ENCODE measurements at regions not wholly inside any gene's neighbourhood (a gene's known extent, or its start where the extent isn't known, plus 50 kb on each side); places are given as distances from the start of the nearest gene placed in this dataset.

DNA sequence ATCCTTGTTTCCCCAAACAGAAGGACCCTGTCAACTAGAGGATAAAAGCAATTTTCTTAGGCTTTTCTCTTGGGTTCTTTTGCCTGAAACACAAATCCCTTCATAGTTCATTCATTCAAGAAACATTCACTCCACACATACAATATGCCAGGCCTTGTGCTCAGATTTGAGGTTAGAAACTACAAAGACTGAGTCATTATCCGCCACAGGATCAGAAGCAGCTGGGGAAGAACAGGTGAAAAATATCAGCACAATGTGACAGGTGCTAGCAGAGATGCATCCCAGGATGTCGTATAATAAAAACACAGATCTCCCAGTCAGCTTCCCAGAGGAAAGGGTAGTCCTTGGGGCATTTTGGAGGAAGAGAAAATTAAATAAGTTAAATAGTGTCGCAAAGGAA lies 172.4 kb downstream of the LRATD1 start:
- intact Hi-C loops (cut with DNase I): no loop called here
- Histone ChIP-seq H3K27me3 (ENCODE audit: low read depth) (no peaks in the 10 kb centered on the region), H3K4me1 (no peaks in the 10 kb centered on the region), H3K36me3 (no peaks in the 10 kb centered on the region), H3K27ac (no peak overlapping the region), H3K9me3 (no peaks in the 10 kb centered on the region), H3K4me3 (no peak overlapping the region)
- no peak for DNase-seq
- TF ChIP-seq CTCF (IDR thresholded peaks at IDR 0.05): no peak
- no peak for ATAC-seq

GRCh38 chr2:14806613-14807012 lies 174.1 kb downstream of the LRATD1 start:
- no peak for ATAC-seq
- no peak for TF ChIP-seq CTCF (IDR thresholded peaks at IDR 0.05)
- Histone ChIP-seq H3K27ac (no peak overlapping the region), H3K27me3 (ENCODE audit: low read depth) (no peaks in the 10 kb centered on the region), H3K36me3 (no peaks in the 10 kb centered on the region), H3K9me3 (no peaks in the 10 kb centered on the region), H3K4me3 (no peak overlapping the region), H3K4me1 (no peaks in the 10 kb centered on the region)
- no peak for DNase-seq
- intact Hi-C loops (cut with DNase I): no loop called here

DNA sequence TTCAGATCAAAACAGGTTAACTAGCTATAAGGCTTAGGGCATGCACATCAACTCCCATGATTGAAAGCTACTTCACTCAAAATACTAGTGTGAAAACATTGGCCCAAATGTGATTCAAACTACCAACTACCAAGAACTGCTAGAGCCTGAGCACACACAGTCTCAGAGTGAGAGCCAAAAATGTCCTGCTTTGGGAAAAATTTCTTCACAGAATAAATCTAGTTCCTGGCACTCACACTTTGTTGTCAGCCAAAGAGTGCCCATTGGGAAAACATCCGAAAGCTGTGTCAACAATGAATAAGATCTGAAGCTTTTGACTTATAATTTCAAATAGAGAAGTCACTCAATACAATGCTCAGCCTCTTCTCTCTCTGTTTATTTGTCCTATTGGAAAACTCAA lies 182.7 kb downstream of the LRATD1 start:
- Histone ChIP-seq H3K36me3 (no peaks in the 10 kb centered on the region), H3K4me1 (no peaks in the 10 kb centered on the region), H3K27me3 (ENCODE audit: low read depth) (no peaks in the 10 kb centered on the region), H3K9me3 (no peaks in the 10 kb centered on the region), H3K27ac (no peak overlapping the region), H3K4me3 (no peak overlapping the region)
- intact Hi-C loops (cut with DNase I): no loop called here
- TF ChIP-seq CTCF (IDR thresholded peaks at IDR 0.05): no peak
- DNase-seq (no peak), ATAC-seq (no peak)

- no peaks in the 10 kb centered on the region for H3K9me3 ChIP-seq
- no peak for TF ChIP-seq CTCF (IDR thresholded peaks at IDR 0.05)
- H3K27ac ChIP-seq: no peak overlapping the region
- no peak for ATAC-seq
- no peak overlapping the region for H3K4me3 ChIP-seq
- H3K36me3 ChIP-seq: no peaks in the 10 kb centered on the region
- H3K4me1 ChIP-seq: no peaks in the 10 kb centered on the region
- H3K27me3 ChIP-seq (ENCODE audit: low read depth): no peaks in the 10 kb centered on the region
- intact Hi-C loops (cut with DNase I): no loop called here
- no peak for DNase-seq
These were observed 183.8 kb downstream of the LRATD1 start for GRCh38 chr2:14816069-14817060.

DNA sequence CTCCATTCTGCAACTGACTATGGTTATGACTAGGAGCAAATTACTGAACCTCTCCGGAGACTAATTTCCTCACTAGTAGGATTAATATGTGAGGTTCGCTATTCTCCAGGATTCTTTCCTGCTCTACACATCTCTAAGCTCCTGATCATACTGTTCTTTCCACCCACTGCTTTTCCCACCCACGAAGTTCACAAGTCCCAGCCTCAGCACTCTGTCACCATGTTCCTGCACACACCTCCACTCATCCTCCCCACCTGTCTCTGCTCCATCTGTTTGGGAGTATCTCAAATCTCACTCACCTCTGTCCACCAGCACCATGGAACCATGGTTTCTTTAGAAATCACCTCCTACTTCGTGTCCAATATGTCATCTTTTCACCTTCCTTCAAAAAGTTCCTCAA lies 185.3 kb downstream of the LRATD1 start:
- intact Hi-C loops (cut with DNase I): no loop called here
- H3K36me3 ChIP-seq: no peaks in the 10 kb centered on the region
- no peak overlapping the region for H3K27ac ChIP-seq
- DNase-seq (no peak), ATAC-seq (no peak)
- no peaks in the 10 kb centered on the region for H3K9me3 ChIP-seq
- no peaks in the 10 kb centered on the region for H3K27me3 ChIP-seq (ENCODE audit: low read depth)
- TF ChIP-seq CTCF (IDR thresholded peaks at IDR 0.05): no peak
- H3K4me1 ChIP-seq: no peaks in the 10 kb centered on the region
- H3K4me3 ChIP-seq: no peak overlapping the region

Data from lower lobe of right lung (tissue), 2 donors.